ENCODE measurements at regions not wholly inside any gene's neighbourhood (a gene's known extent, or its start where the extent isn't known, plus 50 kb on each side); places are given as distances from the start of the nearest gene placed in this dataset.
A peak's percentile ranks its signal among the peaks of the same experiment; 100 is the strongest.

DNA sequence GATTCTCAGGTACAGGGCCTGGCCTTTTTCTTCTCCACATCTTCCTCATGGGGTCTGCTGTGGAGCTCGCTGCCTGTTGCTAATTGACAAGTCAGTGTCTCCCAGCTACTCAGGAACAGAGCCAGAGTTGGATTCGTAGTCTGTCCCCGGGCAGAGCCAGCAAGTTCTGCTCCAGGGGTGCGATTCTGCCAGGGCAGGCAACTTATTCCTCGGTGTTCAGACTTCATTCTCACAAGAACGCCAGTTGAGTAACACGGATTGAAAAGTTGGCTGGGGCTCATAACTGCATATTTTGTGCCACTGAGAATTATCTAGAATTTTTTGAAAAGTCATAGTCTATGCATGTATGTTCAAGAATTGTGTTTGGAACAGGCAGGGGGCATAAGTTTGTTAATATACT is 336.7 kb upstream of the NPVF start:
- no peak overlapping the region for H3K4me3 ChIP-seq (ENCODE audit: low read length)
- no peak for DNase-seq (ENCODE audit: low read depth)
- TF ChIP-seq, protein P1, sequence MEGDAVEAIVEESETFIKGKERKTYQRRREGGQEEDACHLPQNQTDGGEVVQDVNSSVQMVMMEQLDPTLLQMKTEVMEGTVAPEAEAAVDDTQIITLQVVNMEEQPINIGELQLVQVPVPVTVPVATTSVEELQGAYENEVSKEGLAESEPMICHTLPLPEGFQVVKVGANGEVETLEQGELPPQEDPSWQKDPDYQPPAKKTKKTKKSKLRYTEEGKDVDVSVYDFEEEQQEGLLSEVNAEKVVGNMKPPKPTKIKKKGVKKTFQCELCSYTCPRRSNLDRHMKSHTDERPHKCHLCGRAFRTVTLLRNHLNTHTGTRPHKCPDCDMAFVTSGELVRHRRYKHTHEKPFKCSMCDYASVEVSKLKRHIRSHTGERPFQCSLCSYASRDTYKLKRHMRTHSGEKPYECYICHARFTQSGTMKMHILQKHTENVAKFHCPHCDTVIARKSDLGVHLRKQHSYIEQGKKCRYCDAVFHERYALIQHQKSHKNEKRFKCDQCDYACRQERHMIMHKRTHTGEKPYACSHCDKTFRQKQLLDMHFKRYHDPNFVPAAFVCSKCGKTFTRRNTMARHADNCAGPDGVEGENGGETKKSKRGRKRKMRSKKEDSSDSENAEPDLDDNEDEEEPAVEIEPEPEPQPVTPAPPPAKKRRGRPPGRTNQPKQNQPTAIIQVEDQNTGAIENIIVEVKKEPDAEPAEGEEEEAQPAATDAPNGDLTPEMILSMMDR (IDR thresholded peaks at IDR 0.05; ENCODE audit: insufficient read depth, low read depth, low read length, missing control alignments) = no peak

DNA sequence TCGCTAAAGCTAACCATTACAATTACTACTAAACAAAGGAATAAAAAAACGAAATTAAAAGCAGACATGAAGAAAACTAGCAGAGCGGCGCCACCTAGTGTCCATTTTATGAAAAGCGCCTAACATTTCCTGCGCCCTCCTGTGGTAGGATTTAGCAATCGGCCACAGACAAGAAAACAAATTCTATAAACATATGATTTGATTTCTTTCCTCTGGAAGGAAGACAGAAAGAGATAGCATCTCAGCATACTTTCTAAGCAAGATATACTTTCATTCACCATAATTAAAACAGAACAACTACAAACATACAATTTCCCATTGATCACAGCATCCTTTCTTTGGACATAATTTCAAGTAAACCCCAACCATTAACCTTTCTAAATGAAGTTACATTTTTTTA is 337.7 kb upstream of the NPVF start:
- no peak overlapping the region for H3K4me3 ChIP-seq (ENCODE audit: low read length)
- TF ChIP-seq, protein P1 (IDR thresholded peaks at IDR 0.05; ENCODE audit: insufficient read depth, low read depth, low read length, missing control alignments) = peak; percentile 100
- peak; percentile 72 for DNase-seq (ENCODE audit: low read depth)

DNA sequence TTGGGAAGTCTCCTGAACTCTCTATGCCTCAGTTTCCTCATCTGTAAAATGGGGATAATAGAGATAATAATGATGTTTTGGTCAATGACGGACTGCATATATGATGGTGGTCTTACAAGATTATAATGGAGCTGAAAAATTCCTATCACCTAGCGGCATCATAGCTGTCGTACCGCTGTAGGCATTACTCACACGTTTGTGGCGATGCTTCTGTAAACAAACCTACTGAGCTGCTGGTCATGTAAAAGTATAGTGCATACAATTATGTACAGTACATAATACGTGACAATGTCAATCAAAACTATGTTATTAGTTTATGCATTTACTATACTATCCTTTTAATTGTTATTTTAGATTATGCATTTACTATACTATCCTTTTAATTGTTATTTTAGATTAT is 339.1 kb upstream of the NPVF start:
- no peak for DNase-seq (ENCODE audit: low read depth)
- H3K4me3 ChIP-seq (ENCODE audit: low read length) = no peak overlapping the region
- TF ChIP-seq, protein P1 (IDR thresholded peaks at IDR 0.05; ENCODE audit: insufficient read depth, low read depth, low read length, missing control alignments) = no peak

DNA sequence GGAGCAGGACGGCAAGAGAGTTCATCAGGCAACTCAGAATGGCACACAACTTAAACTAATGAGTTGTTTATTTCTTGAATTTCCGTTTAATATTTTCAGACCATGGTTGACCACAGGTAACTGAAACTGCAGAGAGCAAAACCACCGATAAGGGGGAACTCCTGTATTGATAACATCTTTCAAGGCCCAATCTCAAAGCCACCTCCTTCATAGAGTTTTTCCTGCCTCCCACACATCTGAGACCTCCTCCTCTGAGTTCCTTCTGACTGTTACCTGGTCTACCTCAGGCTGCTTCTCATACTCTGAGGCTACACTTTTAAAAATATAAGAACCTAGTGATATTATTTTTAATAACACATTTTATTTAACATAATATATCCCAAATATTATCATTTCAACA is 341.5 kb upstream of the NPVF start:
- H3K4me3 ChIP-seq (ENCODE audit: low read length) = no peak overlapping the region
- TF ChIP-seq, protein P1 (IDR thresholded peaks at IDR 0.05; ENCODE audit: insufficient read depth, low read depth, low read length, missing control alignments) = no peak
- DNase-seq (ENCODE audit: low read depth) = no peak

DNA sequence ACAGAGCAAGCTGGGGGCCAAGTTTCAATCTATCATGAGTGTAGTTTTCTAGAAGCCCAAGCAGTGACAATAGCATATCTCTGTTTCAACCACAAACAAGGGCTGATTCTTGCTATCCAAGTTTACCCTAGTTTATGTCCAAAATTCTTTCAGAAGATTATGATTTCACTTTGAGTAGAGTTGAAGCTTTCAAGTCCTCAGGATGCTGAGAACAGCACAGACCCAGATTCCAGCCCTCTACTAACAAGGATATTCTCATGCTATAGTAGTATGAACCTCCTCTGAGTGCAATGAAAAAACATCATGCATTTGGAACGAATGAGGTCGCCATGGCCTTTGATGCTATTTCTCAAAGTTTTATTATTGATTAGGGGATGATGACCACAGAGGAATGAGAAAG is 344.1 kb upstream of the NPVF start:
- DNase-seq (ENCODE audit: low read depth) = no peak
- no peak overlapping the region for H3K4me3 ChIP-seq (ENCODE audit: low read length)
- TF ChIP-seq, protein P1 (IDR thresholded peaks at IDR 0.05; ENCODE audit: insufficient read depth, low read depth, low read length, missing control alignments) = no peak

DNA sequence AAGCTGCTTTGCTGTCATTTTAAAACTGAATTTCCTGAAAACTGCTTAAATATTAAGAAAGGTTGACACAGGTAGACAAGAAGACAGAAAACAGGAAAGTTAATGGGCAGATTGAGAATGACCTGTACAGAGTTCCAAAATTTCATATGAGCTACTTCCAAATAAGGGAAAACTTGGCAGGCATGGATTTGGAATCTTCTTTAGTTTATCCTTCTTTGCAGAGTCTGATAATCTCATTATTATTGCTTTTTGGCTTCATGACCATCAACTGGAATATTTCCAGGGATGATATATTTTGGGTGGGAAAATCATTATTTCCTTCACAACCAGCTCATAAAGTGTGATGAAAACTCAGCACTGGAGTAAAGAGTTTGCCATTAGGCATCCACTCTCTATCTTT is 346.5 kb upstream of the NPVF start:
- TF ChIP-seq, protein P1 (IDR thresholded peaks at IDR 0.05; ENCODE audit: insufficient read depth, low read depth, low read length, missing control alignments) = no peak
- H3K4me3 ChIP-seq (ENCODE audit: low read length) = no peak overlapping the region
- DNase-seq (ENCODE audit: low read depth) = no peak

DNA sequence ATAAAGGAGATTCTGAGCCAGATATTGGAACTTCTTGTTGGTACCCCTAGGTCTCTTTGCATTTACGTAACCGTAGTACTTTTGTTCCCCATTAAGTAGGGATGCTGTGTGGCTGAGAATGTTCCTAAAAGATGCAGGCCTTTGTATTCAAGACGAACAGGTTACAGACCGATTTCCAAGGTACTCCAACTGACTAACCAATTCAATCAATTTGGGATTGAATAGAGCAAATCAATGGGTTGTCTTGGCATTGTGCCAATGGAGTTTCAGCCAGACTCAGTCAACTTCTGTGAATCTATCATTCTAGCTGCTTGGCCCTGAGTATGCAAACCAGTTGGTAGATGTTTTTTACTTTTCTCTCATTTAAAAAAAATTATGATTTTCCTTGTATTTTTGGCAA is 347.3 kb upstream of the NPVF start:
- no peak for DNase-seq (ENCODE audit: low read depth)
- no peak overlapping the region for H3K4me3 ChIP-seq (ENCODE audit: low read length)
- TF ChIP-seq, protein P1 (IDR thresholded peaks at IDR 0.05; ENCODE audit: insufficient read depth, low read depth, low read length, missing control alignments) = no peak
